ENCODE measurements at regions not wholly inside any gene's neighbourhood (a gene's known extent, or its start where the extent isn't known, plus 50 kb on each side); places are given as distances from the start of the nearest gene placed in this dataset.

DNA sequence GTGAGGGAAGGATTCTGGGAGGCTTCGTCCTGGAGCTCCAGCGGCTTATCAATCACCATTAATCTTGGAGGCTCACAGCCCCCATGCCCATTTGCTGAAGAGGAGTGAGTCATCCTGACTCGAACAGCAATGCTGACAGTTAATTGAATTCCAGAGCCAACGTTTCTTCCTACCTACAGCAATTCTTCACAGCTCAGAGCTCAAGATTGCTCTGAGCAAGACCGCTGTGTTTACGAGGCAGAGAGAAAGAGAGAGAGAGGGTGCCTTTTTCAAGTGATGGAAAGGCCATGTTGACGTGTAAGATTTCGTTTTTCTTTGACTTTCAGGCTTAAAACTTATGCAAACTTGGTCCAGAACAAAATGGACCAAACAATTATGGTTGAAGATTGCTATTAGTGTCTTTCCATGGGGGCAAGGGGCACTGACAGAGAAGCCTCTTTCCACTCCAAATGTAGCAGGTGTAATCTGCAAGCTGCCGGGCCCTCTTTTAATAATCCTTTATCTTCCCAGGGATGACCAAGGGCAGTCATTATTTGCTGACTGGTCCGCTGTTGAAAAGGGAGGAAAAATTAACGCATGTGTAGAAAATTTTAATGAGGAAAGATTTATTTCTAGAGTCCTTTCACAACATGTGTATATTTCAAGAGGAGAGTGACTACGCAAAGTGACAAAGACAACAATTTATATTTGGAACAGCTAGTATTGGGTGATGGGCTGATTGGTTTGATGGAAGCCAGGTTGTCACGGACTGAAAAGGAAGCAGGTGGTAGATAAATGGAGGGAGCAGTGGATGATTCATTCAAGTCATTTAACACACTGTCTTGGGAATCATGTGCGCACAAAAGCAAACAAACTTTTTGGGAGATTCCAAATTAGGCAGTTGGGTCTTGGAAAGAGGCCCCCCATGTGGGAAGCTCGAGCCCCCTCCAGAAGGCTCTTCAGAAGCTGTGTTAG, 136.1 kb upstream of the IRF2BP2 start:
- ChIA-PET POLR2A (ENCODE audit: low non-redundant PET) (no interaction called here), CTCF (no interaction called here)
- no peak overlapping the region for H3K27ac ChIP-seq (ENCODE audit: low read depth, low read length, poor library complexity, severe bottlenecking)
- H3K27me3 ChIP-seq (replicated peaks; ENCODE audit: insufficient read depth, low read depth, low read length, poor library complexity), result no peaks in the 10 kb centered on the region
- H3K4me3 ChIP-seq (ENCODE audit: low read depth, low read length, poor library complexity, severe bottlenecking), result no peak overlapping the region
- TF ChIP-seq EZH2 (IDR thresholded peaks at IDR 0.05; ENCODE audit: borderline replicate concordance, low read depth, low read length, poor library complexity, severe bottlenecking), result no peak
- TF ChIP-seq, protein P1, sequence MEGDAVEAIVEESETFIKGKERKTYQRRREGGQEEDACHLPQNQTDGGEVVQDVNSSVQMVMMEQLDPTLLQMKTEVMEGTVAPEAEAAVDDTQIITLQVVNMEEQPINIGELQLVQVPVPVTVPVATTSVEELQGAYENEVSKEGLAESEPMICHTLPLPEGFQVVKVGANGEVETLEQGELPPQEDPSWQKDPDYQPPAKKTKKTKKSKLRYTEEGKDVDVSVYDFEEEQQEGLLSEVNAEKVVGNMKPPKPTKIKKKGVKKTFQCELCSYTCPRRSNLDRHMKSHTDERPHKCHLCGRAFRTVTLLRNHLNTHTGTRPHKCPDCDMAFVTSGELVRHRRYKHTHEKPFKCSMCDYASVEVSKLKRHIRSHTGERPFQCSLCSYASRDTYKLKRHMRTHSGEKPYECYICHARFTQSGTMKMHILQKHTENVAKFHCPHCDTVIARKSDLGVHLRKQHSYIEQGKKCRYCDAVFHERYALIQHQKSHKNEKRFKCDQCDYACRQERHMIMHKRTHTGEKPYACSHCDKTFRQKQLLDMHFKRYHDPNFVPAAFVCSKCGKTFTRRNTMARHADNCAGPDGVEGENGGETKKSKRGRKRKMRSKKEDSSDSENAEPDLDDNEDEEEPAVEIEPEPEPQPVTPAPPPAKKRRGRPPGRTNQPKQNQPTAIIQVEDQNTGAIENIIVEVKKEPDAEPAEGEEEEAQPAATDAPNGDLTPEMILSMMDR (conservative IDR thresholded peaks at IDR 0.05; ENCODE audit: low read depth, low read length), result no peak
- H3K36me3 ChIP-seq (ENCODE audit: insufficient read depth, low read length, poor library complexity, severe bottlenecking), result no peaks in the 10 kb centered on the region
- peaks cover 13% of the 10 kb centered on the region for H3K4me1 ChIP-seq (ENCODE audit: insufficient read depth, low read length, poor library complexity, severe bottlenecking)
- DNase-seq (ENCODE audit: low spot score), result peak; percentile 29
- BruUV-seq (replicated peaks), result no TSS peak
- intact Hi-C loops (cut with micrococcal nuclease; ENCODE audit: unreplicated experiment), result no loop called here
- H3K9me3 ChIP-seq (ENCODE audit: low read depth, low read length, poor library complexity, severe bottlenecking), result no peaks in the 10 kb centered on the region

DNA sequence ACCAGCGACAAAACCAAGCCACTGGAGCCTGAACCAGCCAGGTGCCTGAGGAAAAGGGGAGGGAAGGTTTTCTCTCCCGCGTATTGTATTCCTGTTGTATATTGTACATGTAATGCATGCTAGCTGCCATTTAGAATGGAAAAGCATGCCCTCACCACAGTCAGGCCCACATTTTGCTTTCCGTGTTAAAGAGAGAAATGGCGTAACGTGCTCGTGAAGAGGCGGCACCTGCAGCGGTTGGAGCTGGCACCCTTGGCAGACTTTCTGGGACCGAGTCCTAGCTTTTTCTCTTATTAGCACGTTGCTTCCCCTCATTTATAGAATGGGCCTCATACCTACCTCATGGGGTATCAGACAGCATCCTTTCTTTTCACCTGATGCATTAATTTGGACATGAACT, 135.3 kb upstream of the IRF2BP2 start:
- Histone ChIP-seq H3K27me3 (replicated peaks; ENCODE audit: insufficient read depth, low read depth, low read length, poor library complexity) (no peaks in the 10 kb centered on the region), H3K27ac (ENCODE audit: low read depth, low read length, poor library complexity, severe bottlenecking) (no peak overlapping the region), H3K9me3 (ENCODE audit: low read depth, low read length, poor library complexity, severe bottlenecking) (no peaks in the 10 kb centered on the region), H3K4me3 (ENCODE audit: low read depth, low read length, poor library complexity, severe bottlenecking) (no peak overlapping the region), H3K36me3 (ENCODE audit: insufficient read depth, low read length, poor library complexity, severe bottlenecking) (no peaks in the 10 kb centered on the region), H3K4me1 (ENCODE audit: insufficient read depth, low read length, poor library complexity, severe bottlenecking) (peaks cover 13% of the 10 kb centered on the region)
- POLR2A ChIA-PET (ENCODE audit: low non-redundant PET), result no interaction called here
- DNase-seq (ENCODE audit: low spot score), result no peak
- TF ChIP-seq, protein P1 (conservative IDR thresholded peaks at IDR 0.05; ENCODE audit: low read depth, low read length), result no peak
- TF ChIP-seq EZH2 (IDR thresholded peaks at IDR 0.05; ENCODE audit: borderline replicate concordance, low read depth, low read length, poor library complexity, severe bottlenecking), result no peak
- BruUV-seq (replicated peaks), result no TSS peak
- CTCF ChIA-PET, result no interaction called here
- intact Hi-C loops (cut with micrococcal nuclease; ENCODE audit: unreplicated experiment), result no loop called here

DNA sequence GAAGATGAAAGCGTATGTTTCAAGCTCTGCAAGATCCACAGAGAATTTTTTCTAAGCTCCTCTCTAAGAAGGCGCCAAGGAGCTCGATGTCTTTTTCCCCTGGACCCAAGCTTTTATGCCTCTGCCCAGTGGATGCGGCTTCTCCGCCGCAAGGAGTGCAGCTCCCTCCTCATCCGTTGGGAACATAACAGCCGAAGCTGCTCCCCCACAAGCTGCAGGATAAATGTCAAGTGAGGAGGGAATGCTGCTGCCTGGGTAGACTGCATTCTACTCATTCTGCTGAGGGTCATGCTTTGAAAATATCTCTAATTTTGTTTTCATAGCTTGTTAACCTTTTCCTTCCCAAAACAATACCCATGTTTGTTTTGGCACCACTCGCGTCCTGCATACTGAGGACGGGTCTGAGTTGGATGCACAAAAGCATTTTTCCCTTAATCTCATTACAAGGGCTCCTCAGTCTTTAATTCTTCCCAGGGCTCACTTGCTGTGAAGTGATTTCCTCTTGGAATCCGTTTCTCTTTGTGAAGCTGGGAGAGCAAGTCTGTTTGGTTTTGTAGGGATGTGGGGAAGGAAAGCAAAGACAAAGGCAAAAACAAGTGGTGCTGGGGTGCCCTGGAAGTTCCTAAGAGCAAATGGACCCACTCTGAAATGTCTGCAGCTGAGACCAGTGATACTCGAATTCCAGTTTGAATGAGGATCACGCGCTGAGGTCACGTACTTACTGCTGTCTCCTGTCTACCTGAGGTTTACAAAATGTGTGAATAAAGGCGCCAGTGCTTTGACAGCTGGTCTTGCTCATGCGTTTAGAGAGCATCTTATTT, 134.0 kb upstream of the IRF2BP2 start:
- no peak overlapping the region for H3K27ac ChIP-seq (ENCODE audit: low read depth, low read length, poor library complexity, severe bottlenecking)
- H3K27me3 ChIP-seq (replicated peaks; ENCODE audit: insufficient read depth, low read depth, low read length, poor library complexity), result no peaks in the 10 kb centered on the region
- DNase-seq (ENCODE audit: low spot score), result peak; percentile 32
- TF ChIP-seq, protein P1 (conservative IDR thresholded peaks at IDR 0.05; ENCODE audit: low read depth, low read length), result no peak
- no peak for TF ChIP-seq EZH2 (IDR thresholded peaks at IDR 0.05; ENCODE audit: borderline replicate concordance, low read depth, low read length, poor library complexity, severe bottlenecking)
- ChIA-PET CTCF (no interaction called here), POLR2A (ENCODE audit: low non-redundant PET) (interaction anchor here (0.7 kb wide), 1 partner anchor 20 kb away, joined by 9 read pairs; no protein-coding TSS in a partner anchor)
- BruUV-seq (replicated peaks), result no TSS peak
- no peaks in the 10 kb centered on the region for H3K9me3 ChIP-seq (ENCODE audit: low read depth, low read length, poor library complexity, severe bottlenecking)
- H3K36me3 ChIP-seq (ENCODE audit: insufficient read depth, low read length, poor library complexity, severe bottlenecking), result no peaks in the 10 kb centered on the region
- H3K4me3 ChIP-seq (ENCODE audit: low read depth, low read length, poor library complexity, severe bottlenecking), result no peak overlapping the region
- H3K4me1 ChIP-seq (ENCODE audit: insufficient read depth, low read length, poor library complexity, severe bottlenecking), result peaks cover 13% of the 10 kb centered on the region
- intact Hi-C loops (cut with micrococcal nuclease; ENCODE audit: unreplicated experiment), result no loop called here
